Adrenal gland (tissue), 9 donors: ENCODE measurements at regions not wholly inside any gene's neighbourhood (a gene's known extent, or its start where the extent isn't known, plus 50 kb on each side); places are given as distances from the start of the nearest gene placed in this dataset.
"Not testable (repeated sequence)": the region's sequence is repeated elsewhere in the genome, so short reads cannot be mapped to it uniquely, and the experiment has no call there.

Source experiments
- DNase-seq, 7 donors: peaks; one replicate each; pipeline ENCODE4 v3.0.0-alpha.2; 2019 to 2020
- H3K27ac ChIP-seq, 5 donors: fragments of 200-600 bp; sonication (generic) in 4 of 5; 1 replicate in 3 of 5; 2 replicates in 2 of 5; pipeline versions ENCODE4 v1.5.1 to v1.8.0; 2016 to 2020; ENCODE audit warnings: mild to moderate bottlenecking in 1 of 5
- H3K27me3 ChIP-seq: fragments of 200-600 bp; 2 replicates; pipeline ENCODE4 v1.8.0; 2021
- H3K36me3 ChIP-seq, 2 donors: fragments of 200-600 bp; replicated peaks in 1 of 2; 1 replicate in 1 of 2; 2 replicates in 1 of 2; pipeline versions ENCODE4 v1.5.1 to v1.8.0; 2018 to 2022
- H3K4me1 ChIP-seq, 2 donors: fragments of 200-600 bp; replicated peaks in 1 of 2; 1 replicate in 1 of 2; 2 replicates in 1 of 2; pipeline versions ENCODE4 v1.5.1 to v1.8.0; 2018 to 2021
- H3K4me3 ChIP-seq, 4 donors: fragments of 200-600 bp; sonication (generic) in 3 of 4; one replicate each; pipeline ENCODE4 v1.5.1; 2016 to 2018
- H3K9me3 ChIP-seq, 3 donors: fragments of 200-600 bp; sonication (generic) in 1 of 3; replicated peaks in 1 of 3; 1 replicate in 2 of 3; 2 replicates in 1 of 3; pipeline versions ENCODE4 v1.5.1 to v1.8.0; 2016 to 2021
- CTCF ChIP-seq, 6 experiments: fragments of 450-650 bp in 4 of 6; fragments of 200-600 bp in 2 of 6; sonication (generic) in 1 of 6; IDR thresholded peaks; 1 replicate in 5 of 6; 2 replicates in 1 of 6; pipeline versions ENCODE4 v1.5.1 to v1.8.0; 2016 to 2021; ENCODE audit warnings: antibody characterized with exemption in 6 of 6, mild to moderate bottlenecking in 2 of 6, moderate library complexity in 1 of 6
- POLR2A ChIP-seq, 2 donors: fragments of 450-650 bp; IDR thresholded peaks; one replicate each; pipeline ENCODE4 v1.6.1; 2017; ENCODE audit warnings: antibody characterized with exemption in 2 of 2, mild to moderate bottlenecking in 2 of 2, moderate library complexity in 1 of 2
- WGBS, 4 donors: extraction: QIAGEN DNeasy Blood & Tissue Kit in 2 of 4; methylation state at CpG; one replicate each; pipeline versions ENCODE4 v1.1.5 to v1.1.7; 2013 to 2017; 5-methylcytosine and 5-hydroxymethylcytosine counted together
- intact Hi-C, 2 donors: fragments of 100-400 bp; cut with DNase I; formaldehyde crosslinking; loops; one replicate each; pipeline versions ENCODE4 v1.14.1 to v1.15.0; 2022 to 2023
- small RNA-seq, 2 donors: library from RNA; depleted of rRNA; stranded (forward); fragments of <200 nt; gene quantifications; one replicate each; pipeline ENCODE3, GENCODE V24; 2016
- donor health status: healthy with polysubstance abuse.
- donor health status: Bipolar disorder and iron deficiency.
- donor health status: DM: yes; HTN: yes; CAD: no.
- donor health status: DM: no; HTN: no; CAD: no.
- donor health status: DM: no; HTN: no; CAD: no.

GRCh38 chr10:28479927-28480627 lies 52.8 kb upstream of the WAC start:
- intact Hi-C loops: no loop called here
- Histone ChIP-seq H3K27ac (no peak overlapping the region), H3K4me1 (no peaks in the 10 kb centered on the region), H3K27me3 (no peaks in the 10 kb centered on the region), H3K4me3 (no peak overlapping the region), H3K9me3 (no peaks in the 10 kb centered on the region), H3K36me3 (no peaks in the 10 kb centered on the region)
- no peak for TF ChIP-seq POLR2A (IDR thresholded peaks at IDR 0.05)
- no peak for TF ChIP-seq CTCF (IDR thresholded peaks at IDR 0.05)
- no peak for DNase-seq
- 73 to 95% (median 79%) methylated on average over 4 of the region's 4 CpGs for WGBS, 4 donors

GRCh38 chr10:28480628-28480965 lies 52.3 kb upstream of the WAC start:
- TF ChIP-seq POLR2A (IDR thresholded peaks at IDR 0.05) (no peak), CTCF (IDR thresholded peaks at IDR 0.05) (no peak)
- DNase-seq: no peak
- H3K4me3 ChIP-seq: no peak overlapping the region
- 85 to 95% (median 93%) methylated on average over 3 of the region's 3 CpGs for WGBS, 4 donors
- H3K4me1 ChIP-seq: no peaks in the 10 kb centered on the region
- intact Hi-C loops: no loop called here
- H3K27ac ChIP-seq: no peak overlapping the region
- H3K27me3 ChIP-seq: no peaks in the 10 kb centered on the region
- no peaks in the 10 kb centered on the region for H3K36me3 ChIP-seq
- no peaks in the 10 kb centered on the region for H3K9me3 ChIP-seq

GRCh38 chr10:28481346-28481745 lies 51.6 kb upstream of the WAC start:
- WGBS, 4 donors: 73 to 86% (median 76%) methylated on average over 5 of the region's 5 CpGs
- H3K4me1 ChIP-seq, H3K4me3 ChIP-seq, H3K27ac ChIP-seq, H3K27me3 ChIP-seq, intact Hi-C loops, H3K9me3 ChIP-seq, H3K36me3 ChIP-seq: not testable (repeated sequence)
- peak in 2 of 7 donors; percentile 3 to 30 for DNase-seq

GRCh38 chr10:28481968-28482367 lies 51.0 kb upstream of the WAC start:
- DNase-seq: no peak
- no peaks in the 10 kb centered on the region for H3K36me3 ChIP-seq
- no peak overlapping the region for H3K27ac ChIP-seq
- H3K4me3 ChIP-seq: no peak overlapping the region
- H3K27me3 ChIP-seq: no peaks in the 10 kb centered on the region
- intact Hi-C loops: no loop called here
- 88 to 100% (median 92%) methylated on average over 1 of the region's 1 CpG for WGBS, 4 donors
- H3K9me3 ChIP-seq: no peaks in the 10 kb centered on the region
- no peaks in the 10 kb centered on the region for H3K4me1 ChIP-seq
- TF ChIP-seq CTCF (IDR thresholded peaks at IDR 0.05): no peak
- TF ChIP-seq POLR2A (IDR thresholded peaks at IDR 0.05): no peak

Small RNAs in the stretch of these regions (small RNA-seq; reads per million reads assigned to genes)
- gene RF00012: 0 reads per million in 2 donors
